HepG2 (cell line): ENCODE measurements at regions not wholly inside any gene's neighbourhood (a gene's known extent, or its start where the extent isn't known, plus 50 kb on each side); places are given as distances from the start of the nearest gene placed in this dataset.
A peak's percentile ranks its signal among the peaks of the same experiment; 100 is the strongest.

Source experiments
- DNMT1 ChIP-seq: sonication (generic); formaldehyde crosslinking; IDR thresholded peaks from 2 replicates; pipeline ENCODE4 v1.5.1; 2020; ENCODE audit warnings: mild to moderate bottlenecking, missing genetic modification reagents
- ELF1 ChIP-seq: sonication (generic); formaldehyde crosslinking; IDR thresholded peaks from 2 replicates; pipeline ENCODE4 v1.4.0; 2020; ENCODE audit warnings: missing genetic modification reagents
- ETV5 ChIP-seq: IDR thresholded peaks from 2 replicates; pipeline ENCODE4 v1.6.1; 2018; ENCODE audit warnings: missing biosample characterization, missing genetic modification reagents, inconsistent platforms, borderline replicate concordance
- HDAC1 ChIP-seq: sonication (generic); formaldehyde crosslinking; IDR thresholded peaks from 2 replicates; pipeline ENCODE4 v1.5.1; 2020; ENCODE audit warnings: mild to moderate bottlenecking, missing genetic modification reagents
- HNRNPL ChIP-seq: fragments of 200-400 bp; formaldehyde crosslinking; IDR thresholded peaks from 2 replicates; pipeline ENCODE4 v1.6.1; 2017; ENCODE audit warnings: mild to moderate bottlenecking, low read depth, low read length
- KLF9 ChIP-seq: IDR thresholded peaks from 2 replicates; pipeline ENCODE4 v1.6.1; 2016; ENCODE audit warnings: low read depth
- RAD21 ChIP-seq: fragments of 450-650 bp; formaldehyde crosslinking; IDR thresholded peaks from 2 replicates; pipeline ENCODE4 v1.5.0; 2020; ENCODE audit warnings: mild to moderate bottlenecking
- SOX6 ChIP-seq, 2 experiments: fragments of 450-650 bp in 1 of 2; sonication (generic) in 1 of 2; formaldehyde crosslinking in 1 of 2; IDR thresholded peaks; 2 replicates each; pipeline versions ENCODE4 v1.4.0 to v1.6.1; 2017 to 2020; ENCODE audit warnings: antibody characterized with exemption in 1 of 2, mild to moderate bottlenecking in 1 of 2, missing genetic modification reagents in 1 of 2
- ZNF124 ChIP-seq: sonication (generic); formaldehyde crosslinking; IDR thresholded peaks from 2 replicates; pipeline ENCODE4 v1.4.0; 2020; ENCODE audit warnings: missing genetic modification reagents
- ZNF263 ChIP-seq: sonication (generic); formaldehyde crosslinking; IDR thresholded peaks from 2 replicates; pipeline ENCODE4 v1.4.0; 2020; ENCODE audit warnings: missing genetic modification reagents
- ZNF839 ChIP-seq: sonication (generic); formaldehyde crosslinking; IDR thresholded peaks from 2 replicates; pipeline ENCODE4 v1.4.0; 2020; ENCODE audit warnings: missing genetic modification reagents, mild to moderate bottlenecking, borderline replicate concordance
- TF ChIP-seq, protein P1 (sequence below): sonication (generic); formaldehyde crosslinking; IDR thresholded peaks from 2 replicates; pipeline ENCODE4 v1.5.0; 2020; ENCODE audit warnings: mild to moderate bottlenecking, missing genetic modification reagents, moderate library complexity
- TF ChIP-seq, protein P2 (sequence below): sonication (generic); formaldehyde crosslinking; IDR thresholded peaks from 2 replicates; pipeline ENCODE4 v1.4.0; 2020; ENCODE audit warnings: missing genetic modification reagents
- TF ChIP-seq, protein P3 (sequence below): IDR thresholded peaks from 2 replicates; pipeline ENCODE4 v1.6.1; 2016; ENCODE audit warnings: low read depth, borderline replicate concordance
- TF ChIP-seq, protein P4 (sequence below): IDR thresholded peaks from 2 replicates; pipeline ENCODE4 v1.6.1; 2016; ENCODE audit warnings: low read depth
- TF ChIP-seq, protein P5 (sequence below): sonication (generic); formaldehyde crosslinking; IDR thresholded peaks from 2 replicates; pipeline ENCODE4 v1.4.0; 2020; ENCODE audit warnings: mild to moderate bottlenecking, missing genetic modification reagents
- TF ChIP-seq, protein P6 (sequence below): sonication (generic); formaldehyde crosslinking; IDR thresholded peaks from 2 replicates; pipeline ENCODE4 v1.5.0; 2020; ENCODE audit warnings: mild to moderate bottlenecking, missing genetic modification reagents, borderline replicate concordance

DNA sequence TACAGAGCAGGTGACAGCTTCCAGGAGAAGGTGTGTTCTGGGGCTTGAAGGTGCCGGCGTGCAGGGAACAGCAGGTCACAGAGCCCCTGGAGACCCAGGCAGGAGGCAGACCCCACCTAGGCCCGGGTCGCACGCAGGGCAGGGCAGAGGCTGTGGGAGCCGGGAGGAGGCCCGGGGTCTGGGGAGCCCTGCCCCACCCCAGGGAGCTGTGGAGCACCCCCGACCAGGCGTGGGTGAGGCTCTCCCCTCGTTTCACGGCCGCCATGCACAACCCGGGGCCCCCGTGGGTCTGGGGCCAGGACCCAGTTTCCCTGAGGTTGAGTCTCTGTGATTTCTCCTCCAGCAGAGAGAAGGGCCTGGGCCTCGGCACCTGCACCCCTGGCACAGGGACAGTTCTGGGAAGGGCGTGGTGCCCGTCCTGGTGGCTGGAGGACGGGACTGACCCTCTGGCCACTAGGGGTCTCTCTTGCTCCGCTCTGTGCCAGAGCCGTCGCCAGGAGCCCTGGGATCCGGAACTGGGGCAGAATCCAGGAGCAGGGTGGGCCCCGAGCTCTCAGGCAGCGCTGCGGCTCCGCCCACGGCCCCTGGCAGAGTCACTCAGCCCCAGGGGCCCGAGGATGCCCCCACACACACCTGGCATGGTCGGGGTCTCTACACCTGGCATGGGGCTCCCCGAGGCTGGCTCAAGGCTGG lies 75.2 kb upstream of the FBRSL1 start (continued):
- TF ChIP-seq, protein P1, sequence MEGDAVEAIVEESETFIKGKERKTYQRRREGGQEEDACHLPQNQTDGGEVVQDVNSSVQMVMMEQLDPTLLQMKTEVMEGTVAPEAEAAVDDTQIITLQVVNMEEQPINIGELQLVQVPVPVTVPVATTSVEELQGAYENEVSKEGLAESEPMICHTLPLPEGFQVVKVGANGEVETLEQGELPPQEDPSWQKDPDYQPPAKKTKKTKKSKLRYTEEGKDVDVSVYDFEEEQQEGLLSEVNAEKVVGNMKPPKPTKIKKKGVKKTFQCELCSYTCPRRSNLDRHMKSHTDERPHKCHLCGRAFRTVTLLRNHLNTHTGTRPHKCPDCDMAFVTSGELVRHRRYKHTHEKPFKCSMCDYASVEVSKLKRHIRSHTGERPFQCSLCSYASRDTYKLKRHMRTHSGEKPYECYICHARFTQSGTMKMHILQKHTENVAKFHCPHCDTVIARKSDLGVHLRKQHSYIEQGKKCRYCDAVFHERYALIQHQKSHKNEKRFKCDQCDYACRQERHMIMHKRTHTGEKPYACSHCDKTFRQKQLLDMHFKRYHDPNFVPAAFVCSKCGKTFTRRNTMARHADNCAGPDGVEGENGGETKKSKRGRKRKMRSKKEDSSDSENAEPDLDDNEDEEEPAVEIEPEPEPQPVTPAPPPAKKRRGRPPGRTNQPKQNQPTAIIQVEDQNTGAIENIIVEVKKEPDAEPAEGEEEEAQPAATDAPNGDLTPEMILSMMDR (CRISPR knock-in tag): peak; percentile 97
- TF ChIP-seq SOX6 (IDR thresholded peaks at IDR 0.05): no peak
- peak; percentile 38; the same call in 1 of the 2 replicates for TF ChIP-seq SOX6 (CRISPR knock-in tag; IDR thresholded peaks at IDR 0.05)
- 0 out of 2 replicates have a peak, but pooled peaks have one; percentile 14 for TF ChIP-seq DNMT1
- TF ChIP-seq ZNF839 (CRISPR knock-in tag): 0 out of 2 replicates have a peak, but pooled peaks have one; percentile 6
- peak; percentile 73 for TF ChIP-seq ELF1 (CRISPR knock-in tag)
- peak; percentile 52 for TF ChIP-seq HDAC1 (CRISPR knock-in tag)
- 0 out of 2 replicates have a peak, but pooled peaks have one; percentile 40 for TF ChIP-seq ZNF124
- TF ChIP-seq, protein P2, sequence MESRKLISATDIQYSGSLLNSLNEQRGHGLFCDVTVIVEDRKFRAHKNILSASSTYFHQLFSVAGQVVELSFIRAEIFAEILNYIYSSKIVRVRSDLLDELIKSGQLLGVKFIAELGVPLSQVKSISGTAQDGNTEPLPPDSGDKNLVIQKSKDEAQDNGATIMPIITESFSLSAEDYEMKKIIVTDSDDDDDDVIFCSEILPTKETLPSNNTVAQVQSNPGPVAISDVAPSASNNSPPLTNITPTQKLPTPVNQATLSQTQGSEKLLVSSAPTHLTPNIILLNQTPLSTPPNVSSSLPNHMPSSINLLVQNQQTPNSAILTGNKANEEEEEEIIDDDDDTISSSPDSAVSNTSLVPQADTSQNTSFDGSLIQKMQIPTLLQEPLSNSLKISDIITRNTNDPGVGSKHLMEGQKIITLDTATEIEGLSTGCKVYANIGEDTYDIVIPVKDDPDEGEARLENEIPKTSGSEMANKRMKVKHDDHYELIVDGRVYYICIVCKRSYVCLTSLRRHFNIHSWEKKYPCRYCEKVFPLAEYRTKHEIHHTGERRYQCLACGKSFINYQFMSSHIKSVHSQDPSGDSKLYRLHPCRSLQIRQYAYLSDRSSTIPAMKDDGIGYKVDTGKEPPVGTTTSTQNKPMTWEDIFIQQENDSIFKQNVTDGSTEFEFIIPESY: 0 out of 2 replicates have a peak, but pooled peaks have one; percentile 24
- TF ChIP-seq, protein P3, sequence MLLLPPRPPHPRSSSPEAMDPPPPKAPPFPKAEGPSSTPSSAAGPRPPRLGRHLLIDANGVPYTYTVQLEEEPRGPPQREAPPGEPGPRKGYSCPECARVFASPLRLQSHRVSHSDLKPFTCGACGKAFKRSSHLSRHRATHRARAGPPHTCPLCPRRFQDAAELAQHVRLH (CRISPR knock-in tag): peak; percentile 61; the same call in 1 of the 2 replicates
- TF ChIP-seq ETV5: peak; percentile 56; the same call in 1 of the 2 replicates
- peak; percentile 97 for TF ChIP-seq RAD21 (CRISPR knock-in tag)
- TF ChIP-seq, protein P4, sequence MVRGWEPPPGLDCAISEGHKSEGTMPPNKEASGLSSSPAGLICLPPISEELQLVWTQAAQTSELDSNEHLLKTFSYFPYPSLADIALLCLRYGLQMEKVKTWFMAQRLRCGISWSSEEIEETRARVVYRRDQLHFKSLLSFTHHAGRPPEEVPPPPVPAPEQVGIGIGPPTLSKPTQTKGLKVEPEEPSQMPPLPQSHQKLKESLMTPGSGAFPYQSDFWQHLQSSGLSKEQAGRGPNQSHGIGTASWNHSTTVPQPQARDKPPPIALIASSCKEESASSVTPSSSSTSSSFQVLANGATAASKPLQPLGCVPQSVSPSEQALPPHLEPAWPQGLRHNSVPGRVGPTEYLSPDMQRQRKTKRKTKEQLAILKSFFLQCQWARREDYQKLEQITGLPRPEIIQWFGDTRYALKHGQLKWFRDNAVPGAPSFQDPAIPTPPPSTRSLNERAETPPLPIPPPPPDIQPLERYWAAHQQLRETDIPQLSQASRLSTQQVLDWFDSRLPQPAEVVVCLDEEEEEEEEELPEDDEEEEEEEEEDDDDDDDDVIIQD (CRISPR knock-in tag): no peak
- TF ChIP-seq, protein P5, sequence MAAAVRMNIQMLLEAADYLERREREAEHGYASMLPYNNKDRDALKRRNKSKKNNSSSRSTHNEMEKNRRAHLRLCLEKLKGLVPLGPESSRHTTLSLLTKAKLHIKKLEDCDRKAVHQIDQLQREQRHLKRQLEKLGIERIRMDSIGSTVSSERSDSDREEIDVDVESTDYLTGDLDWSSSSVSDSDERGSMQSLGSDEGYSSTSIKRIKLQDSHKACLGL (CRISPR knock-in tag): 0 out of 2 replicates have a peak, but pooled peaks have one; percentile 17
- no peak for TF ChIP-seq KLF9 (CRISPR knock-in tag)
- peak; percentile 37; the same call in 1 of the 2 replicates for TF ChIP-seq ZNF263 (CRISPR knock-in tag)
- TF ChIP-seq, protein P6, sequence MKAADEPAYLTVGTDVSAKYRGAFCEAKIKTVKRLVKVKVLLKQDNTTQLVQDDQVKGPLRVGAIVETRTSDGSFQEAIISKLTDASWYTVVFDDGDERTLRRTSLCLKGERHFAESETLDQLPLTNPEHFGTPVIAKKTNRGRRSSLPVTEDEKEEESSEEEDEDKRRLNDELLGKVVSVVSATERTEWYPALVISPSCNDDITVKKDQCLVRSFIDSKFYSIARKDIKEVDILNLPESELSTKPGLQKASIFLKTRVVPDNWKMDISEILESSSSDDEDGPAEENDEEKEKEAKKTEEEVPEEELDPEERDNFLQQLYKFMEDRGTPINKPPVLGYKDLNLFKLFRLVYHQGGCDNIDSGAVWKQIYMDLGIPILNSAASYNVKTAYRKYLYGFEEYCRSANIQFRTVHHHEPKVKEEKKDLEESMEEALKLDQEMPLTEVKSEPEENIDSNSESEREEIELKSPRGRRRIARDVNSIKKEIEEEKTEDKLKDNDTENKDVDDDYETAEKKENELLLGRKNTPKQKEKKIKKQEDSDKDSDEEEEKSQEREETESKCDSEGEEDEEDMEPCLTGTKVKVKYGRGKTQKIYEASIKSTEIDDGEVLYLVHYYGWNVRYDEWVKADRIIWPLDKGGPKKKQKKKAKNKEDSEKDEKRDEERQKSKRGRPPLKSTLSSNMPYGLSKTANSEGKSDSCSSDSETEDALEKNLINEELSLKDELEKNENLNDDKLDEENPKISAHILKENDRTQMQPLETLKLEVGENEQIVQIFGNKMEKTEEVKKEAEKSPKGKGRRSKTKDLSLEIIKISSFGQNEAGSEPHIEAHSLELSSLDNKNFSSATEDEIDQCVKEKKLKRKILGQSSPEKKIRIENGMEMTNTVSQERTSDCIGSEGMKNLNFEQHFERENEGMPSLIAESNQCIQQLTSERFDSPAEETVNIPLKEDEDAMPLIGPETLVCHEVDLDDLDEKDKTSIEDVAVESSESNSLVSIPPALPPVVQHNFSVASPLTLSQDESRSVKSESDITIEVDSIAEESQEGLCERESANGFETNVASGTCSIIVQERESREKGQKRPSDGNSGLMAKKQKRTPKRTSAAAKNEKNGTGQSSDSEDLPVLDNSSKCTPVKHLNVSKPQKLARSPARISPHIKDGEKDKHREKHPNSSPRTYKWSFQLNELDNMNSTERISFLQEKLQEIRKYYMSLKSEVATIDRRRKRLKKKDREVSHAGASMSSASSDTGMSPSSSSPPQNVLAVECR (CRISPR knock-in tag): peak; percentile 46; the same call in 1 of the 2 replicates
- TF ChIP-seq HNRNPL: peak; percentile 83
